IMR-90 (cell line): ENCODE measurements at regions not wholly inside any gene's neighbourhood (a gene's known extent, or its start where the extent isn't known, plus 50 kb on each side); places are given as distances from the start of the nearest gene placed in this dataset.

Source experiments
- ATAC-seq: fragments of 200-7000 bp; cut with Tn5 transposase; 2 replicates; pipeline ENCODE4 v1.9.1; 2020; ENCODE audit warnings: low read depth, mild to moderate bottlenecking, moderate library complexity
- BruUV-seq: library from RNA; stranded (reverse); fragments of 400-500 nt; replicated peaks from 2 replicates; lab custom pipeline; 2021; lab: Mats Ljungman, UMichigan
- CTCF ChIA-PET: fragments of 300-600 bp; formaldehyde crosslinking; extraction: SDS; loops from one replicate; lab custom pipeline; 2021; ENCODE audit warnings: antibody characterized with exemption; lab: Yijun Ruan, JAX
- POLR2A ChIA-PET: fragments of 300-600 bp; sonication (Branson Sonifier 250); formaldehyde crosslinking; loops from one replicate; lab custom pipeline; 2022; ENCODE audit warnings: antibody characterized with exemption; ENCODE audit not compliant: unreplicated experiment; lab: Charles Lee
- DNase-seq: peaks from one replicate; pipeline ENCODE4 v3.0.0; 2013
- H2AFZ ChIP-seq: replicated peaks from 2 replicates; pipeline ENCODE3; 2013; ENCODE audit warnings: low read length, mild to moderate bottlenecking; ENCODE audit not compliant: poor library complexity
- H2AK5ac ChIP-seq: 2 replicates; pipeline ENCODE4 v1.6.1; 2013; ENCODE audit warnings: low read depth, low read length, inconsistent platforms
- H2AK9ac ChIP-seq: replicated peaks from 2 replicates; pipeline ENCODE3; 2013; ENCODE audit warnings: mild to moderate bottlenecking, low read depth, low read length, moderate library complexity; ENCODE audit not compliant: poor library complexity
- H2BK120ac ChIP-seq: 2 replicates; pipeline ENCODE4 v1.6.1; 2013; ENCODE audit warnings: low read depth, low read length, inconsistent platforms
- H2BK15ac ChIP-seq: 3 replicates; pipeline ENCODE4 v1.6.1; 2013; ENCODE audit warnings: low read depth, low read length, inconsistent platforms
- H2BK20ac ChIP-seq: 2 replicates; pipeline ENCODE4 v1.6.1; 2013; ENCODE audit warnings: low read depth, mild to moderate bottlenecking, inconsistent platforms, low read length, moderate library complexity
- H2BK5ac ChIP-seq: 2 replicates; pipeline ENCODE4 v1.6.1; 2013; ENCODE audit warnings: mild to moderate bottlenecking, low read depth, low read length, inconsistent platforms; ENCODE audit not compliant: poor library complexity, severe bottlenecking
- H3K14ac ChIP-seq: replicated peaks from 2 replicates; pipeline ENCODE4 v1.6.1; 2013; ENCODE audit warnings: low read depth, low read length, inconsistent platforms
- H3K18ac ChIP-seq: 2 replicates; pipeline ENCODE4 v1.6.1; 2013; ENCODE audit warnings: low read depth, low read length, control low read depth
- H3K23ac ChIP-seq: 2 replicates; pipeline ENCODE4 v1.6.1; 2013; ENCODE audit warnings: low read depth, low read length, inconsistent platforms
- H3K27ac ChIP-seq: 2 replicates; pipeline ENCODE4 v1.5.1; 2013; ENCODE audit warnings: mild to moderate bottlenecking, control low read depth, low read length; ENCODE audit not compliant: insufficient read depth
- H3K27me3 ChIP-seq: 2 replicates; pipeline ENCODE4 v1.6.1; 2013; ENCODE audit warnings: low read length; ENCODE audit not compliant: control insufficient read depth, insufficient read depth
- H3K36me3 ChIP-seq: 2 replicates; pipeline ENCODE4 v1.6.1; 2013; ENCODE audit warnings: low read length, mixed read lengths; ENCODE audit not compliant: control insufficient read depth, insufficient read depth
- H3K4ac ChIP-seq: 2 replicates; pipeline ENCODE4 v1.6.1; 2013; ENCODE audit warnings: low read depth, low read length, inconsistent platforms
- H3K4me1 ChIP-seq: 2 replicates; pipeline ENCODE4 v1.6.1; 2013; ENCODE audit warnings: low read length, mixed read lengths; ENCODE audit not compliant: control insufficient read depth, insufficient read depth
- H3K4me2 ChIP-seq: 2 replicates; pipeline ENCODE4 v1.6.1; 2013; ENCODE audit warnings: low read depth, mild to moderate bottlenecking, control low read depth, low read length, moderate library complexity
- H3K4me3 ChIP-seq: 2 replicates; pipeline ENCODE4 v1.5.1; 2013; ENCODE audit warnings: low read depth, mild to moderate bottlenecking, control low read depth, low read length, moderate library complexity; ENCODE audit not compliant: insufficient read depth
- H3K56ac ChIP-seq: 2 replicates; pipeline ENCODE4 v1.6.1; 2013; ENCODE audit warnings: low read length, inconsistent platforms; ENCODE audit not compliant: insufficient read depth; ENCODE audit errors: extremely low read depth
- H3K79me1 ChIP-seq, 2 experiments: 2 replicates each; pipeline ENCODE4 v1.6.1; 2013; ENCODE audit warnings: low read length in 2 of 2, inconsistent platforms in 1 of 2, low read depth in 1 of 2
- H3K9ac ChIP-seq: 2 replicates; pipeline ENCODE4 v1.6.1; 2013; ENCODE audit warnings: low read depth, low read length, control low read depth
- H3K9me1 ChIP-seq: 2 replicates; pipeline ENCODE4 v1.6.1; 2013; ENCODE audit warnings: low read length, inconsistent platforms; ENCODE audit not compliant: insufficient read depth
- H3K9me3 ChIP-seq: 2 replicates; pipeline ENCODE4 v1.6.1; 2013; ENCODE audit warnings: low read length; ENCODE audit not compliant: control insufficient read depth, insufficient read depth
- H4K20me1 ChIP-seq: 2 replicates; pipeline ENCODE4 v1.6.1; 2013; ENCODE audit warnings: low read length, inconsistent platforms; ENCODE audit not compliant: insufficient read depth
- H4K5ac ChIP-seq: 2 replicates; pipeline ENCODE4 v1.6.1; 2013; ENCODE audit warnings: mild to moderate bottlenecking, low read depth, low read length, control low read depth
- H4K8ac ChIP-seq, 2 experiments: 2 replicates each; pipeline ENCODE4 v1.6.1; 2013; ENCODE audit warnings: low read depth in 2 of 2, low read length in 2 of 2, control low read depth in 1 of 2, inconsistent platforms in 1 of 2
- H4K91ac ChIP-seq: 2 replicates; pipeline ENCODE4 v1.6.1; 2013; ENCODE audit warnings: low read depth, low read length, inconsistent platforms; ENCODE audit not compliant: insufficient read depth
- CHD1 ChIP-seq: IDR thresholded peaks from 2 replicates; pipeline ENCODE4 v1.6.1; 2012; ENCODE audit warnings: low read depth, low read length, improper control_type of control experiment
- FOS ChIP-seq: fragments of 150-350 bp; IDR thresholded peaks from 2 replicates; pipeline ENCODE4 v1.6.1; 2016; ENCODE audit warnings: low read depth, low read length
- MAZ ChIP-seq: IDR thresholded peaks from 2 replicates; pipeline ENCODE4 v1.6.1; 2012; ENCODE audit warnings: low read depth, mild to moderate bottlenecking, low read length, improper control_type of control experiment, moderate library complexity, borderline replicate concordance
- NFE2L2 ChIP-seq: fragments of 150-350 bp; IDR thresholded peaks from 2 replicates; pipeline ENCODE4 v1.6.1; 2016; ENCODE audit warnings: low read depth, mild to moderate bottlenecking, low read length
- POLR2A ChIP-seq: IDR thresholded peaks from 2 replicates; pipeline ENCODE4 v1.6.1; 2012; ENCODE audit warnings: mild to moderate bottlenecking, low read depth, low read length
- RAD21 ChIP-seq: IDR thresholded peaks from 2 replicates; pipeline ENCODE4 v1.6.1; 2012; ENCODE audit warnings: low read length, improper control_type of control experiment
- RCOR1 ChIP-seq: IDR thresholded peaks from 2 replicates; pipeline ENCODE4 v1.6.1; 2012; ENCODE audit warnings: mild to moderate bottlenecking, low read length, improper control_type of control experiment; ENCODE audit not compliant: insufficient replicate concordance
- RFX5 ChIP-seq: IDR thresholded peaks from 2 replicates; pipeline ENCODE4 v1.8.0; 2012; ENCODE audit warnings: low read depth, mild to moderate bottlenecking, low read length, moderate library complexity
- WGBS, 2 experiments: methylation state at CpG; one replicate each; pipeline versions ENCODE4 v1.1.5 to v1.1.7; 2013; ENCODE audit warnings: missing lambda C conversion rate in 2 of 2; ENCODE audit not compliant: insufficient read length in 1 of 2; ENCODE audit errors: extremely low coverage in 2 of 2; 5-methylcytosine and 5-hydroxymethylcytosine counted together
- dilution Hi-C: fragments of 300-500 bp; cut with HindIII; formaldehyde crosslinking; loops from one replicate; pipeline ENCODE4 v1.14.3; 2018; ENCODE audit warnings: low sequenced_read_pairs; ENCODE audit not compliant: unreplicated experiment
- in situ Hi-C: fragments of 300-500 bp; cut with MboI; formaldehyde crosslinking; loops from 3 replicates; pipeline ENCODE4 v1.14.3; 2019; ENCODE audit warnings: low sequenced_read_pairs, inconsistent platforms, mixed read lengths
- intact Hi-C: fragments of 100-400 bp; cut with micrococcal nuclease; formaldehyde crosslinking; loops from 2 replicates; pipeline ENCODE4 v1.10.0; 2022
- TF ChIP-seq, protein P1 (sequence below): fragments of 150-350 bp; IDR thresholded peaks from 2 replicates; pipeline ENCODE4 v1.6.1; 2017; ENCODE audit warnings: mild to moderate bottlenecking, antibody characterized with exemption, low read length, low read depth
- TF ChIP-seq, protein P2 (sequence below): conservative IDR thresholded peaks from 2 replicates; pipeline ENCODE4 v1.5.1; 2012; ENCODE audit warnings: mild to moderate bottlenecking, low read depth, low read length, improper control_type of control experiment

DNA sequence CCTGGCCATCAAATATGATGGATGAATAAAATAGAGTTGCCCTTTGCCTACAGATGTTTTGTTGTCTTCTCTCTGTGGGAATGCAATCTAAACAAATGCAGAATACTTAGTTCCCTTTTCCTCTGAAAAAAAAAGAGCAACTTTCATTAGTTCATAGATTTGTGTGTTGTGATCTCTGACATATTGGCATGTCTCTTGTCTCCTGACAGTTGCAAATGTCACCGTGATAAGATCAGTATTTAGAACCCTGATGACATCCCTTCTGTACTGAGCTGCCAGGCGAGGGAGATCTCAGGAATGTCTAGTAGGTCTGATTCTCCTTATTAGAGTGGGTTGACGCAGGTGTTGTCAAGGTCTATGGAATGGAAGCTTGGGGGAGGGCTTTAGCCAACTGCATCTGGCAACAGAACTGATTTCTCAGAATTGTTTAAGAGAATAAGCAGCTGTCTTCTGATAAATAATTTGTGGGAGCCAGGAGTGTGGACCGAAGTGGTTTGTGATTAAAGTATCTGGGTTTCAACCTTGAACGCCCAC is 130.4 kb downstream of the GALR1 start:
- BruUV-seq = no TSS peak
- ChIA-PET CTCF (no interaction called here), POLR2A (no interaction called here)
- Histone ChIP-seq H3K4ac (no peak overlapping the region), H2BK15ac (no peak overlapping the region), H4K20me1 (no peaks in the 10 kb centered on the region), H3K18ac (no peak overlapping the region), H3K9ac (no peak overlapping the region), H2BK5ac (no peak overlapping the region), H3K23ac (no peak overlapping the region), H3K9me3 (peaks cover 30% of the 10 kb centered on the region), H3K27ac (no peak overlapping the region), H2BK120ac (no peak overlapping the region), H3K9me1 (no peaks in the 10 kb centered on the region), H3K27me3 (no peaks in the 10 kb centered on the region), H4K8ac (no peak overlapping the region), H2BK20ac (no peak overlapping the region), H2AK9ac (no peak overlapping the region), H3K79me1 (no peaks in the 10 kb centered on the region), H2AFZ (no peak overlapping the region), H3K36me3 (no peaks in the 10 kb centered on the region), H4K5ac (no peak overlapping the region), H3K56ac (no peak overlapping the region), H3K4me3 (no peak overlapping the region), H4K91ac (no peak overlapping the region), H3K4me1 (no peaks in the 10 kb centered on the region), H3K4me2 (no peak overlapping the region), H3K14ac (no peak overlapping the region), H2AK5ac (no peak overlapping the region)
- TF ChIP-seq RAD21 (no peak), NFE2L2 (no peak), POLR2A (no peak), RFX5 (no peak), RCOR1 (no peak), FOS (no peak), CHD1 (no peak), MAZ (no peak)
- TF ChIP-seq, protein P1, sequence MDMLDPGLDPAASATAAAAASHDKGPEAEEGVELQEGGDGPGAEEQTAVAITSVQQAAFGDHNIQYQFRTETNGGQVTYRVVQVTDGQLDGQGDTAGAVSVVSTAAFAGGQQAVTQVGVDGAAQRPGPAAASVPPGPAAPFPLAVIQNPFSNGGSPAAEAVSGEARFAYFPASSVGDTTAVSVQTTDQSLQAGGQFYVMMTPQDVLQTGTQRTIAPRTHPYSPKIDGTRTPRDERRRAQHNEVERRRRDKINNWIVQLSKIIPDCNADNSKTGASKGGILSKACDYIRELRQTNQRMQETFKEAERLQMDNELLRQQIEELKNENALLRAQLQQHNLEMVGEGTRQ = no peak
- TF ChIP-seq, protein P2, sequence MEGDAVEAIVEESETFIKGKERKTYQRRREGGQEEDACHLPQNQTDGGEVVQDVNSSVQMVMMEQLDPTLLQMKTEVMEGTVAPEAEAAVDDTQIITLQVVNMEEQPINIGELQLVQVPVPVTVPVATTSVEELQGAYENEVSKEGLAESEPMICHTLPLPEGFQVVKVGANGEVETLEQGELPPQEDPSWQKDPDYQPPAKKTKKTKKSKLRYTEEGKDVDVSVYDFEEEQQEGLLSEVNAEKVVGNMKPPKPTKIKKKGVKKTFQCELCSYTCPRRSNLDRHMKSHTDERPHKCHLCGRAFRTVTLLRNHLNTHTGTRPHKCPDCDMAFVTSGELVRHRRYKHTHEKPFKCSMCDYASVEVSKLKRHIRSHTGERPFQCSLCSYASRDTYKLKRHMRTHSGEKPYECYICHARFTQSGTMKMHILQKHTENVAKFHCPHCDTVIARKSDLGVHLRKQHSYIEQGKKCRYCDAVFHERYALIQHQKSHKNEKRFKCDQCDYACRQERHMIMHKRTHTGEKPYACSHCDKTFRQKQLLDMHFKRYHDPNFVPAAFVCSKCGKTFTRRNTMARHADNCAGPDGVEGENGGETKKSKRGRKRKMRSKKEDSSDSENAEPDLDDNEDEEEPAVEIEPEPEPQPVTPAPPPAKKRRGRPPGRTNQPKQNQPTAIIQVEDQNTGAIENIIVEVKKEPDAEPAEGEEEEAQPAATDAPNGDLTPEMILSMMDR = no peak
- intact Hi-C loops (no loop called here), in situ Hi-C loops (no loop called here), dilution Hi-C loops (no loop called here)
- ATAC-seq (no peak), DNase-seq (no peak)
- no CpG with 5 or more reads among the region's 5 CpGs for WGBS, 2 experiments
